GM12873 (cell line): ENCODE measurements at regions not wholly inside any gene's neighbourhood (a gene's known extent, or its start where the extent isn't known, plus 50 kb on each side); places are given as distances from the start of the nearest gene placed in this dataset.

Experiments used
- TF ChIP-seq, protein P1 (sequence below): IDR thresholded peaks from 2 replicates; pipeline ENCODE4 v1.5.1; 2012; ENCODE audit warnings: low read depth, mild to moderate bottlenecking, moderate library complexity, low read length, control low read depth; ENCODE audit not compliant: insufficient read depth; ENCODE audit errors: missing control alignments

DNA sequence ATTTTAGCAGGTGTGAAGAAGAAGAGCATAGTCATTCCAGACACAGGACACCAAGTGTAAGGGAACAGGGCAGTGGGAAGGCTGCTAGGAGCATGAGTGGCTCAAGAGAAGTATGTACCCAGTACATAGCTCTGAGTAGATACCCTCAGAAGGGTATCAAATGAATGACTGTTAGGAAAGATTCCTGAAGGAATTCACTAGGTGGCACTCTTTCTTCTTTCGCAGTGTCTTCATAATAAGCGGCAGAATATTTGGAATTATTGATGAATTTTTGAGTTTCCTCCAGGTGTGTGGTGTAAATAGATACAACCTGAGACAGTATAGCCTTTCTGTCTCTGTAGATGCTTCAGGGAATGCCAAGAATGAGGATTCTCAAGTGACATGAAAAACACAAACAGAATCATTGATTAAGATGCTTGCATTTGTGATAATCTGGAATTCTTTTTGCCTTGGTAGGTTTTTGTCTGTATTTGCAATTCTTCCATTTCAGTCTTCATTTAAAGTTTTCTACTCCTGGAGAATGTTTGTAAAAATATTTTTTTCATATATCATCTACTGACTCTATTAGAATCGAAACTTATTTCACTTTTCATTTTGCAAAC, 264.3 kb upstream of the RIMS1 start:
- TF ChIP-seq, protein P1, sequence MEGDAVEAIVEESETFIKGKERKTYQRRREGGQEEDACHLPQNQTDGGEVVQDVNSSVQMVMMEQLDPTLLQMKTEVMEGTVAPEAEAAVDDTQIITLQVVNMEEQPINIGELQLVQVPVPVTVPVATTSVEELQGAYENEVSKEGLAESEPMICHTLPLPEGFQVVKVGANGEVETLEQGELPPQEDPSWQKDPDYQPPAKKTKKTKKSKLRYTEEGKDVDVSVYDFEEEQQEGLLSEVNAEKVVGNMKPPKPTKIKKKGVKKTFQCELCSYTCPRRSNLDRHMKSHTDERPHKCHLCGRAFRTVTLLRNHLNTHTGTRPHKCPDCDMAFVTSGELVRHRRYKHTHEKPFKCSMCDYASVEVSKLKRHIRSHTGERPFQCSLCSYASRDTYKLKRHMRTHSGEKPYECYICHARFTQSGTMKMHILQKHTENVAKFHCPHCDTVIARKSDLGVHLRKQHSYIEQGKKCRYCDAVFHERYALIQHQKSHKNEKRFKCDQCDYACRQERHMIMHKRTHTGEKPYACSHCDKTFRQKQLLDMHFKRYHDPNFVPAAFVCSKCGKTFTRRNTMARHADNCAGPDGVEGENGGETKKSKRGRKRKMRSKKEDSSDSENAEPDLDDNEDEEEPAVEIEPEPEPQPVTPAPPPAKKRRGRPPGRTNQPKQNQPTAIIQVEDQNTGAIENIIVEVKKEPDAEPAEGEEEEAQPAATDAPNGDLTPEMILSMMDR = peak; percentile 49

DNA sequence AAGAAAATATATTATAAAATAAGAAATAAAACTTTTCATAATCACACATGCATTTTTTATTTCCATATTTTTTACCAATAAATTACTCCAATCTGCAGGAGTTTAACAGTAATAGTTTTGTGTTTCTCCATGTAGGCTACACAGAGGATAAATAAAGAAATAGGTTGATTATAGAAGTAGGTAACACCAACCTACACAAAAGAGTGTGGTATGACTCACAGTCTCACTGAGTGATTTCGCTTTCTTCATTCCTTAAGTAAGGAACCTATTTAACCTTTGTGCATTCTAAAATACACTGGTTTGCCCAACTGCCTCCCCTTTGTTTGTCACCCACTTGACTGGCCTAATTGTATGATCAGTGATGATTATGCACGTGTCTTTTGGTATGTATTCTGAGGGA, 244.2 kb upstream of the RIMS1 start:
- TF ChIP-seq, protein P1 = no peak

DNA sequence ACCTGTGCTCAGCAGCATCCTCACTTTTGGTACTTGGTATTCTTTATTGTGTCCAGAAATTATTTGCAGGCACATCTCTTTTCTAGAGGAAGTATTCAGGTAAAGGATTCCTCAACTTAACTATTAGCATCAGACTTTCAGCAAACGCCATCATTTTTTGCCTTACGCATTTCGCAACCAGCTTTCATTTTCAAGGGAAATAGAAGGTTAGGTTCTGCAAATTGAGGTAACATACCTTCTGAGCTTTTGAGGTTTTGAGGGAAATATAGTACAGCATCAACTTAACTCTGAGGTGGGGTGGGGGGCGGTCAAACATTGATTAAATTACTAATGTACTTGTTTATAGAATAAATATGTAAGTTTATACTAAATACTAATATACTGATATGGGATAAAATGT, 243.6 kb upstream of the RIMS1 start:
- TF ChIP-seq, protein P1 = no peak

DNA sequence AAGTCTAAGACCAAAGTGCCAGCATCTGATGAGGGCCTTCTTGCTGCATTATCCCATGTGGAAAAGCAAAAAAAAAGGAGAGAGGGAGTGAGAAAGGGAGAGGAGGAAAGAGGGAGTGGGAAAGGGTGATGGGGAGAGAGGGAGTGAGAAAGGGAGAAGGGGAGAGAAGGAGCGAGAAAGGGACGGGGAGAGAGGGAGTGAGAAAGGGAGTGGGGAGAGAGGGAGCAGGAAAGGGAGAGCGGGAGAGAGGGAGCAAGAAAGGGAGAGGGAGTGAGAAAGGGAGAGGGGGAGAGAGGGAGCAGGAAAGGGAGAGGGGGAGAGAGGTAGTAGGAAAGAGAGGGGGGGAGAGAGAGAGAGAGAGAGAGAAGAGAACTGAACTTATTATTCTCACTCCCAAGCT, 241.1 kb upstream of the RIMS1 start:
- TF ChIP-seq, protein P1 = no peak

DNA sequence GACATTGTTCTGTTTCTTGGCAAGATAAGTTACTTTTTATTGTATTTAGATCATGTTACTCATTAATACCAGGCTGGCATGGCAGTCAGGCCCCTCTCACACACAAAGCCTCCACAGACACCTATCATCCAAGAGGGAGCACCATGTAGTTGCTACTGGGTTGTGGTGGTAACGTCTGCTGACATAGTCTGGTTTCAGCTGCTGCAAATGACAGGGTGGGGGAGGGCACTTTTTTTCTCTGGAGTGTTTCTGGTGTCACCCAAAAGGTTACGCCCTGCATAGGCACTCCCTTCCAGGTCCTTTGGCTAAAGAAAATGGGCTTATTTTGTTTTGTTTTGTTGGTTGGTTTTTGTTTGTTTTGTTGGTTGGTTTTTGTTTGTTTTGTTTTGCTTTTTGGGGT, 236.4 kb upstream of the RIMS1 start:
- TF ChIP-seq, protein P1 = no peak

DNA sequence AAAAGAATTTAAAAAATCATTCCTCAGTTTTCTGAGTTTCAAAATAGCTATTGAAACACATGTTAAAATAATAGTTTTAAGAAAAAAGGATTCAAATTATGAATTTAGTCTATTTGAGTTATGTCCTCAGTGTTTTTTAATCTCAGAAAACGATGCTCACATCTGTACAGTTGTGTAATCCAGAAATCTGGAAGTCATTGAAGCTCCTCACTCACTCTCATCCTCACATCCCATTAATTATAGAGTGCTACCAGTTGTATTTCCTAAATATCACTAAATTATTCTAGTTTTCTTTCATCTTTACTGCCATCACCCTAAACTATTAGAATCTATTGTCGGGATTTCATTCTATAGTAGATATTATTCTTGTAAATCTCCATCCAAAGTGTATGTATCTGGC, 234.7 kb upstream of the RIMS1 start:
- TF ChIP-seq, protein P1 = no peak

DNA sequence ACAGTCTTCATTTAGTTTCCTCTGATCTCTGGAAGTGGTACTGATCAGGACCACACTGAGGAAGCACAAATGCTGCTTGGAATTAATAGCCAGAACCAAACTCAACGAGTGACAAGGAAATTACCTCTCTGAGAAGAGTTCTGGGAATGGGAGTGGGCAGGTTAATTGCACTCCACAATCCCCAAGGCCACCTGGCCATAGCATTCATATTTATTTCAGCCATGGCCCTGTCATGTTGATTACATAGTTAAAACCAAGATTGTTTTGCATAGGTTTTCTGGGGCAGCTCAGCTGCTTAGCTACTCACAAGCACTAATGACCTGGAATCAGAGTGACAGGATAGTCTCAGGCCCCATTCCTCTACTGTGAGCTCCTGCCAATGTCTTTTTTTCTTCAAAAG, 230.2 kb upstream of the RIMS1 start:
- TF ChIP-seq, protein P1 = no peak
